Testis (tissue), 2 donors: ENCODE measurements at regions not wholly inside any gene's neighbourhood (a gene's known extent, or its start where the extent isn't known, plus 50 kb on each side); places are given as distances from the start of the nearest gene placed in this dataset.
A peak's percentile ranks its signal among the peaks of the same experiment; 100 is the strongest.

Experiments
- DNase-seq: peaks from one replicate; pipeline ENCODE4 v3.0.0-alpha.2; 2019
- H3K27ac ChIP-seq, 2 donors: fragments of 200-600 bp; sonication (generic); one replicate each; pipeline ENCODE4 v1.5.1; 2019
- H3K27me3 ChIP-seq: fragments of 200-600 bp; sonication (generic); one replicate; pipeline ENCODE4 v1.5.1; 2019
- H3K36me3 ChIP-seq: fragments of 200-600 bp; sonication (generic); one replicate; pipeline ENCODE4 v1.5.1; 2017; ENCODE audit warnings: low read depth; ENCODE audit errors: missing control alignments
- H3K4me1 ChIP-seq: fragments of 200-600 bp; sonication (generic); one replicate; pipeline ENCODE4 v1.5.1; 2019
- H3K4me3 ChIP-seq, 2 donors: fragments of 200-600 bp; sonication (generic); one replicate each; pipeline ENCODE4 v1.5.1; 2017 to 2019
- H3K9me3 ChIP-seq: fragments of 200-600 bp; sonication (generic); one replicate; pipeline ENCODE4 v1.5.1; 2017
- CTCF ChIP-seq, 3 experiments: fragments of 450-650 bp in 2 of 3; fragments of 200-600 bp in 1 of 3; sonication (generic) in 1 of 3; IDR thresholded peaks; one replicate each; pipeline ENCODE4 v1.5.1; 2016 to 2019; ENCODE audit warnings: antibody characterized with exemption in 3 of 3, mild to moderate bottlenecking in 2 of 3, moderate library complexity in 1 of 3
- POLR2A ChIP-seq: fragments of 450-650 bp; IDR thresholded peaks from one replicate; pipeline ENCODE4 v1.6.1; 2017; ENCODE audit warnings: antibody characterized with exemption, mild to moderate bottlenecking, moderate library complexity
- WGBS, 2 donors: methylation state at CpG; one replicate each; pipeline ENCODE4 v1.1.5; 2018; 5-methylcytosine and 5-hydroxymethylcytosine counted together
- intact Hi-C: fragments of 100-400 bp; cut with DNase I; formaldehyde crosslinking; loops from one replicate; pipeline ENCODE4 v1.15.1; 2023; ENCODE audit warnings: low total_unique reads

GRCh38 chr1:201763455-201764140 is 65.4 kb upstream of the IPO9 start:
- WGBS, 2 donors: 81 to 84% methylated on average over 7 of the region's 7 CpGs
- H3K4me3 ChIP-seq: no peak overlapping the region
- H3K4me1 ChIP-seq: peaks cover 5% of the 10 kb centered on the region
- no peaks in the 10 kb centered on the region for H3K27me3 ChIP-seq
- intact Hi-C loops: no loop called here
- no peaks in the 10 kb centered on the region for H3K9me3 ChIP-seq
- DNase-seq: no peak
- TF ChIP-seq POLR2A (no peak), CTCF (IDR thresholded peaks at IDR 0.05) (no peak)
- no peak overlapping the region for H3K27ac ChIP-seq
- no peaks in the 10 kb centered on the region for H3K36me3 ChIP-seq

DNA sequence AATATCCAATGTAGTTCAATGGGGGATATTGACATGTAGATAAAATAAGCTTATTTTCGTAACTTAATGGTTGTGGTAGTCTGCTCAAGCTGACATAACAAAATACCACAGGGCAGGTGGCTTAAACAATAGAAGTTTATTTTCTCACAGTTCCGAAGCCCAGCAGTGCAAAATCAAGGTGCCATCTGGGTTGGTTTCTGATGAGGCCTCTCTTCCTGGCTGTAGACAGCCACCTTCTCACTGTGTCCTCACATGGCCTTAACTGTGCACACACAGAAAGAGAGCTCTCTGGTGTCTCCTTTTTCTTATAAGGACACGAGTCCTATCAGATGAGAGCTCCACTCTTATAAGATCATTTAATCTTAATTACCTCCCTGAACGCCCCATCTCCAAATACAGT is 64.8 kb upstream of the IPO9 start:
- Histone ChIP-seq H3K4me1 (peaks cover 6% of the 10 kb centered on the region), H3K9me3 (no peaks in the 10 kb centered on the region), H3K27me3 (no peaks in the 10 kb centered on the region), H3K36me3 (no peaks in the 10 kb centered on the region), H3K27ac (no peak overlapping the region), H3K4me3 (no peak overlapping the region)
- DNase-seq: no peak
- TF ChIP-seq CTCF (IDR thresholded peaks at IDR 0.05): no peak
- no peak for TF ChIP-seq POLR2A
- intact Hi-C loops: no loop called here
- WGBS, 2 donors: 94 to 95% methylated on average over 4 of the region's 4 CpGs

DNA sequence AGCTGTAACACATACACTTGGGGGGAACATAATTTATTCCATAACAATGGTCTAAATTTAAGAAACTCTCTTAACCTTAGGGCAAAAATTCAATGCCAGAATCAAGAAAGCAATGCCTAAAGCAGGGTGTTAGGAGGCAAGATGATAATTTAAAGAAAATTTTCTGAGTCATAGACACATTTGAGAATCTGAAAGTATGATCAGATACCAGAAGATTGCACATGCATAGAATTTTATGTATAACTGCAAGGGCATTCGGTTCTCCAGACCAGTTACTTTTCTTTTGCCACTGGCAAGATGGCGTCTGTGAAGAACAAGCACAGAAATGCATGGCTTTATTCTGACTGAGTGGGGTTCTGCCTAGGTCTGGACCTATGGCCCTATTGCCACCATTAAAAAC is 64.4 kb upstream of the IPO9 start:
- H3K36me3 ChIP-seq: no peaks in the 10 kb centered on the region
- H3K9me3 ChIP-seq: no peaks in the 10 kb centered on the region
- intact Hi-C loops: no loop called here
- H3K27ac ChIP-seq: no peak overlapping the region
- H3K4me3 ChIP-seq: no peak overlapping the region
- 92 to 95% methylated on average over 2 of the region's 2 CpGs for WGBS, 2 donors
- DNase-seq: no peak
- H3K4me1 ChIP-seq: peaks cover 8% of the 10 kb centered on the region
- TF ChIP-seq CTCF (IDR thresholded peaks at IDR 0.05): no peak
- TF ChIP-seq POLR2A: no peak
- no peaks in the 10 kb centered on the region for H3K27me3 ChIP-seq

DNA sequence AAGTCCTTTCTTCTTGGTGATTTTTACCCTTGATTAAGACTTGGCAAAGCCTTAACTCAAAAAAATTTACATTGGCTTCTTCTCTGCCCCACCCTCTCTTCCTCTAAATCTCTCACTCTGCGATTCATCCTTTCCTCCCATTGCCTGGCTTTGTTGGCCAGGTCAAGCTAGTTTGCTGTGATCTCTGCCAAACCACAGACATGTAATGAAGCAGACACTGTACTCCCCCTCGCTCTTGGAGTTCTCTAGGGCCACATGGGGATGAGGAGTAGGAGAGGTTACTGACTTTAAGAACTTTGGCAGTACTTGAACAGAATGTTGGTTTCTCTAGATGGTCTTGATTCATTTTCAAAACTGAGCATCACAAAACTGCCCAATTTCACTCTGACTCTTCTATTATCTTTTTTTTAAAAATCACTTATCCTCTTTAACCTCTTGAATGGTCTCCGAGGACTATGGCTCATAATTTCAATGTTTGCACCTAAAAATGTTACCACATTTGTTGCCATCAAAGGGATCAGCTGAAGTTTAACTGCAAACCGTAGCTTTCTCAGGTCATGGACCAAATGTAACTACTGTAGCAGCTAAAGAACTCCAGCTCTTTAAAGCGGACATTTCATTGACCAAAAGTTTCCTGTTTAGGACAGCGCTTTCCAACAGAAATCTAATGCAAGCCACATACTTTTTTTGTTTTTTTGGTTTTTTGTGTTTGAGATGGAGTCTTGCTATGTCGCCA is 62.7 kb upstream of the IPO9 start:
- no peaks in the 10 kb centered on the region for H3K9me3 ChIP-seq
- no peak for TF ChIP-seq CTCF (IDR thresholded peaks at IDR 0.05)
- no peak for TF ChIP-seq POLR2A
- peaks cover 8% of the 10 kb centered on the region for H3K4me1 ChIP-seq
- no peaks in the 10 kb centered on the region for H3K27me3 ChIP-seq
- no peaks in the 10 kb centered on the region for H3K36me3 ChIP-seq
- DNase-seq: peak; percentile 55
- no peak overlapping the region for H3K4me3 ChIP-seq
- 36% methylated on average over 7 of the region's 7 CpGs for WGBS, 2 donors
- intact Hi-C loops: no loop called here
- H3K27ac ChIP-seq: no peak overlapping the region
